ENCODE measurements at regions not wholly inside any gene's neighbourhood (a gene's known extent, or its start where the extent isn't known, plus 50 kb on each side); places are given as distances from the start of the nearest gene placed in this dataset.
"Not testable (repeated sequence)": the region's sequence is repeated elsewhere in the genome, so short reads cannot be mapped to it uniquely, and the experiment has no call there.

GRCh38 chr4:33883111-33883510 is 2361.2 kb downstream of the ARAP2 start:
- no peak for ATAC-seq
- intact Hi-C loops (cut with DNase I) = no loop called here

GRCh38 chr4:33886356-33886755 is 2358.0 kb downstream of the ARAP2 start:
- intact Hi-C loops (cut with DNase I) = no loop called here
- DNase-seq = no peak
- no peak for ATAC-seq

More at GRCh38 chr4:33883111-33883510, 2361.2 kb downstream of the ARAP2 start:
- DNase-seq = no peak

DNA sequence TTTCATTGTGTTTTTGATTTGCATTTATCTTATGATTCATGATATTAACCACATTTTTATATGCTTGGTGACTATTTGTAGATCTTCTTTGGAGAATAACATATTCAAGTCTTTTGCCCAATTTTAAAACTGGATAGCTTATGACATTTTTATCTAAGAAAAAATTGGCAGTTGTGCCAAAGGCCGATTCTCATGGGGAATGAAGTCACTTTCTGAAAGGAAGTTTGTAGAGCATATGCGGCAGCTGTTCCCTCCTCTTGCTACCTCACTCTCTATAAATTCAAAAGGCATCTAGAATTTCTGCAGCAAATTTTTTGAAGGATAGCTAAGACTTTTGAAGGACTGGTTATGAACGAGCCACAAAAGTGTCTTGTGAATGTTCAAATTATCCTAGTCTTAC is 2353.5 kb downstream of the ARAP2 start:
- ATAC-seq (no peak), DNase-seq (no peak)
- intact Hi-C loops (cut with DNase I) = no loop called here

DNA sequence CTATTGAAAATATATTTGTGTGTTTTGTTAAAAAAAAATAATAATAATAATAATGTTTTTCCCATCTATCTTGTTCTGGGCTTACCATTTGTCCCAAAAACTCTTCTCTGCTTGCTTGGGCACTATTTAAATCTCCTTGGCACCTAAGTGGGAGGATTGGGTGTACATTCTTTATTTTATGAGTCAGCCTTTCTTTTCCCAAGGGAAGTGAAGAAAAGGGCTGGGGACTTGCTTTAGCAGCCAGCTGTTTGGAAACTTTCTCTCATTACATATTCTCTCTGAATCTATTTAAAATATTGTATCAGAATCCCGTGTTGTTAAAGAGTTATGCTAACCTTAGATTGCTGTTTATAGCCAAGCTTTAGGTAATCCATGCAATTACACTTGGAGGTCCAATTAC is 2332.4 kb downstream of the ARAP2 start:
- ATAC-seq = no peak
- no peak for DNase-seq
- intact Hi-C loops (cut with DNase I) = no loop called here

GRCh38 chr4:33914386-33914785 is 2329.9 kb downstream of the ARAP2 start:
- intact Hi-C loops (cut with DNase I) = no loop called here
- ATAC-seq (no peak), DNase-seq (no peak)

- no peak for ATAC-seq
- intact Hi-C loops (cut with DNase I) = no loop called here
- DNase-seq = no peak
Observed at GRCh38 chr4:33923469-33923868, 2320.8 kb downstream of the ARAP2 start.

- DNase-seq = no peak
- no peak for ATAC-seq
- intact Hi-C loops (cut with DNase I) = no loop called here
Observed at GRCh38 chr4:33924239-33924638, 2320.1 kb downstream of the ARAP2 start.

- no peak for DNase-seq
- intact Hi-C loops (cut with DNase I) = no loop called here
- ATAC-seq = no peak
Observed at GRCh38 chr4:33924811-33925210, 2319.5 kb downstream of the ARAP2 start.

DNA sequence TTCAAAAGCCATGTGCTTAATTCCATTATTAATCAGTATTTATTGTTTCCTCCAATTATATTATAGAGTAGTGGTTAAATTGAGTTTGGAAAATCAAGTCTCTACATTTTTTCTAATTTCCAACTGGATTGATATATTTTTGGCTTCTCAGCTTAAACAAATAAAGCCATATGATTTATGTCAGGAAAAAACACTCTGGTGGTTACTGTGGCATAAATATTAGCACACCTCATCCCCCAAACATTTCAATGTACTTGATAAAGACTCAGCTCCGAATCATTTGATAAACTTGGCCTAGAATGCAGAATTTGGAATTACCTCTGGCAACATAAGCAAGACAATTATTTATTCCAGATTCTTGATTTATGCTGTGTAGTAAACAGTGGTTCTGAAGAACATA is 2313.8 kb downstream of the ARAP2 start:
- intact Hi-C loops (cut with DNase I) = no loop called here
- ATAC-seq (no peak), DNase-seq (no peak)

DNA sequence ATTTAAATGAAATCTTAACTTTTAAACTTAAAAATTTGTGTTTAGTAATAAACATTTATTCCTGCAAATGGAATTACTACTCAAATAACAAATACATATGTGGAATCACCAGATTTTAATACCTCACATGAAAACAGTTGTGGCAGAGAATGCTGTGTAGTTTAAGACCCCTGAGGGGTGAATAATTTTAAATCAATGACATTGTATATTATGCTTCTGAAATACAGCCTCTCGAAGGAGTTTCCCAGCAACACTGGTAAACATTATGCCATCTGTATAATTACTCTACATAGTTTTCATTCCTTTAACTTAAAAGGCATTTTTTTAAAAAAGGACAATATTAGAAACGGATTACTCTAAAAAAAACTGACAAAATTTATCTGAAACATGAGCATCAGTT is 2313.3 kb downstream of the ARAP2 start:
- intact Hi-C loops (cut with DNase I) = no loop called here
- no peak for DNase-seq
- no peak for ATAC-seq

GRCh38 chr4:33940281-33940680 is 2304.0 kb downstream of the ARAP2 start:
- intact Hi-C loops (cut with DNase I) = no loop called here
- ATAC-seq (no peak), DNase-seq (no peak)

GRCh38 chr4:33941854-33942253 is 2302.5 kb downstream of the ARAP2 start:
- intact Hi-C loops (cut with DNase I) = no loop called here
- DNase-seq (no peak), ATAC-seq (no peak)

DNA sequence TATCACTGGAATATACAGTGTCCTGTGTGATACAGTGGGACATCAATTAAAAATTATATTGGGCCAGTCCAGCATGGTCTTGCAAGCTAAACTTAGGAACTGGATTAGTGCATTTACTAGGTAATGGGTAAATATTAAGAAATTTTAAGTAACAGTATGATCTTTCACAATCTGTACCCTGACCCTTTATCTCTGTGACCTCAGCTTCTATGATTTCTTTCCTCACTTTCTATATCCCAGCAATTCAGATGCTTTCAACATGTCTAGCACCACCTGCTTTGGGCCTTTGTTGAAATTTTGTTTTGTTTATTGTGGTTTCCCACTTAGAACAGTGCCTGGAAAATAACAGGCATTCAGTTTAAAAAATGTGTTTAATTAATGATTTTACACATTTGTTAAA is 2295.4 kb downstream of the ARAP2 start:
- intact Hi-C loops (cut with DNase I) = no loop called here
- ATAC-seq (no peak), DNase-seq (no peak)

DNA sequence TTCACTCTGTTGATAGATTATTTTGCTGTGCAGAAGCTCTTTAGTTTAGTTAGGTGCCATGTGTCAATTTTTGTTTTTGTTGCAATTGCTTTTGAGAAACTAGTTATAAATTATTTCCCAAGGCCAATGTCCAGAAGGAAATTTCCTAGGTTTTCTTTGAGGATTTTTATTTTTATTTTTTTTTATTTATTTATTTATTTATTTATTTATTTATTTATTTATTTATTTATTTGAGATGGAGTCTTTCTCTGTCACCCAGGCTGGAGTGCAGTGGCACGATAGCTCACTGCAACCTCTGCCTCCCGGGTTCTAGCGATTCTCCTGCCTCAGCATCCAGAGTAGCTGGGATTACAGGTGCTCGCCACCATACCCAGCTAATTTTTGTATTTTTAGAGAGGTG is 2290.5 kb downstream of the ARAP2 start:
- ATAC-seq; DNase-seq; intact Hi-C loops (cut with DNase I): not testable (repeated sequence)

DNA sequence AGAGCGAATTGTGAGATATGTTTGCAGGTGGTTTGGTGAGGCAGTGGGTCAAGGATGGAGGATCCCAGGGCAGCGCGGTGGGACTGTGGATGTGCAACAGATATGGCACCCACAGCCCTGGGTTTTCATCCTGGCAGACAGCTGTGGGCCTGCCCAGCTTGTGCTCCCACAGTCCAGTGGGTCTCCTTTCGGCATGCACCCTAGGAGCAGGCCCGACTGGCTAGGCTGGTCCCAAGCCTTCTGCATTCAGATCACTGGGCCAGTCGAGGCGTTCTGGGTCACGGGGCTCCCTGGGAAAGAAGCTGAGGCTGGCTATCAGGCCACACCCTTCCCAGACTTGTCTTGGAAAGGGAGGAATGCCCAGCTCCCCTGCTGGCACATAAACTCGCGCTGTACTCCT is 2289.6 kb downstream of the ARAP2 start:
- no peak for ATAC-seq
- intact Hi-C loops (cut with DNase I) = no loop called here
- DNase-seq = no peak

DNA sequence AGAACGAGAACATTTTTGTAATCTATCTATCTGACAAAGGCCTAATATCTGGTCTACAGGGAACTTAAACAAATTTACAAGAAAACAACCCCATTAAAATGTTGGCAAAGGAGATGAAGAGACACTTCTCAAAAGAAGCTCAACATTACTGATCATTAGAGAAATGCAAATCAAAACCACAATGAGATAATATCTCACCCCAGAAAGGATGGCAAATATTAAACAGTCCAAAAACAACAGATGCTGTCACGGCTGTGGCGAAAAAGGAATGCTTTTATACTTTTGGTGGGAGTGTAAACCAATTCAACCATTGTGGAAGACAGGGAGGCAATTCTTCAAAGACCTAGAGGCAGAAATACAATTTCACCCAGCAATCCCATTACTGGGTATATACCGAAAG is 2284.8 kb downstream of the ARAP2 start:
- intact Hi-C loops (cut with DNase I) = no loop called here
- DNase-seq (no peak), ATAC-seq (no peak)

DNA sequence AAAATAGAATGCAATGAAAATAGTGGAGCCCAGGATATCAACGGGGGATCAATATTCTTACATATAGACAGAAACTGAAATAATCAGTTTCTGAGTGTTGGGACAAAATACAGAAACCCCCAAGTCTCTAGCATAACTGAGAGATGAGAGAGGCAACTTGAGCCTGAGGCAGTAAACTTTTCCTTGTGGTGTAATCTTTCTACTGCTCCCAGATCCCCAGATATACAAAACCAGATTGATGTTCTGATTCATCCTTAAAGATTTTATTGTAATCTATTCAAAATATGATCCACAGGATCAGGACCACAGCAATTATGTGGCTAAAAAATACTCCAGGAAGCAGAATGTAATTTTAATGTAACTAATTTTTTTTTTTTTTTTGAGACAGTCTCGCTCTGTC is 2282.6 kb downstream of the ARAP2 start:
- intact Hi-C loops (cut with DNase I) = no loop called here
- DNase-seq (no peak), ATAC-seq (no peak)

GRCh38 chr4:33966808-33967207 is 2277.5 kb downstream of the ARAP2 start:
- intact Hi-C loops (cut with DNase I) = no loop called here
- ATAC-seq (no peak), DNase-seq (no peak)

DNA sequence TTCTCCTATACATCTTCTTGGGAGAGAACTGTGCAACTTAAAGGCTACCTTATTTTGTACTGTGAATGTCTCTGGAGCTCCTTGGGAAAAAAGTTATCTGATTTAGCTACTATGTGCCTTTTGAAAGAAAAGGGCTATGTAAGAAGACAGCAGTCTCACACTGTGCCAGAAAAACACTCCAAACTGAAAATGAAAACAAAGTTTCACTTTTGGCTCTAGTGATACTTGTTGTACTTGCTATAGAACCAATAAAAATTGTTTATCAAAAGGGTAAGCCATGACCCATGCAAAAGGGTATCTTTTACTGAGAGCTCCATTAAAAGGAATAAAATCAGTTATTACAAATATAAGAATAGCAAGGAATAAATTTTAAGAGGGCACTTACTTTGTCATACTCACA is 2270.0 kb downstream of the ARAP2 start:
- intact Hi-C loops (cut with DNase I) = no loop called here
- ATAC-seq = no peak
- DNase-seq = no peak

GRCh38 chr4:33975995-33976394 is 2268.3 kb downstream of the ARAP2 start:
- DNase-seq (no peak), ATAC-seq (no peak)
- intact Hi-C loops (cut with DNase I) = no loop called here

DNA sequence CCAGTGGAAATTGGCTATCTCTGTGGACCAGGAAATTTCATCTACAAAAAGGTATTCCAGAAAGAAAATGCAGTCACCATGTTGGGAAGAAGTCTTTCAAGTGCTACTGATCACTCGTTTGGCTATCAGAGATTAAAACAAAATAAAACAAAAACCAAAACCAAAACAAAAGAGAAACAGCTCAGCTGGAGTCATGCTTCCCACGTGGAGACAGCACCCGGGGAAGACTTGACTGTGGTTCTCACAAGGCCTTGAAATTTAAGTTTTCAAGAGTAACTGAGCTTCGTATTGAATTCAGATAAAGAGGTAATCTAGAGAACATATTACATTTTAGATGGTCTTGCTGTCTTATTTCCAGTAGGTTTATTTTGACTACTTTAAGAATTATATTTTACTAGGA is 2264.5 kb downstream of the ARAP2 start:
- DNase-seq; ATAC-seq; intact Hi-C loops (cut with DNase I): not testable (repeated sequence)

DNA sequence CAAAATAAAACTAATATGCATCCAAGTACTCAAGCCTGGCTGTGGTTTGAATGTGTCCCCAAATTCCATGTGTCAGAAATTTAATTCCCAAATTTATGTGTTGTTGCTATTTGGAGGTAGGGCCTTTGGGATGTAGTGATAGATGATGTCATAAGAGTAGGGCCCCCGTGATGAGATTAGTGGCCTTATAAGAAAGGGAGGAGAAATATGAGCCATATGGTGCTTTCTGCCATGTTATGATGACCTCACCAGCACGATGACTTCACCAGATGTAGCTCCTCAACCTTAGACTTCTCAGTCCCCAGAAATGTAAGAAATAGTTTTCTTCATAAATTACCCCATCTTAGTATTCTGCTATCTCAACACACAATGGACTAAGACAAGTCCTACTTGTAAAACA is 2264.0 kb downstream of the ARAP2 start:
- intact Hi-C loops (cut with DNase I) = no loop called here
- DNase-seq (no peak), ATAC-seq (no peak)

Measured in left cardiac atrium (tissue), 4 donors.